ENCODE measurements at regions not wholly inside any gene's neighbourhood (a gene's known extent, or its start where the extent isn't known, plus 50 kb on each side); places are given as distances from the start of the nearest gene placed in this dataset.

GRCh38 chr2:10978090-10978670 lies 66.4 kb downstream of the KCNF1 start:
- TF ChIP-seq CTCF (conservative IDR thresholded peaks at IDR 0.05) (no peak), EZH2 (IDR thresholded peaks at IDR 0.05; ENCODE audit: low read depth) (no peak)
- Histone ChIP-seq H4K20me1 (ENCODE audit: insufficient read depth) (no peaks in the 10 kb centered on the region), H3K9me3 (ENCODE audit: insufficient read depth, low read depth) (no peaks in the 10 kb centered on the region), H3F3A (ENCODE audit: insufficient read depth, low read depth) (no peaks in the 10 kb centered on the region), H3K36me3 (ENCODE audit: low read depth) (no peaks in the 10 kb centered on the region), H3K4me3 (no peak overlapping the region), H2AFZ (no peak overlapping the region), H3K9me2 (ENCODE audit: insufficient read depth) (no peaks in the 10 kb centered on the region), H3K4me1 (replicated peaks; ENCODE audit: insufficient read depth) (no peaks in the 10 kb centered on the region), H3K27me3 (ENCODE audit: insufficient read depth, low read depth) (no peaks in the 10 kb centered on the region), H3K79me2 (ENCODE audit: low read depth) (no peaks in the 10 kb centered on the region), H3K27ac (no peak overlapping the region), H3K4me2 (no peak overlapping the region)
- CTCF ChIA-PET: no interaction called here
- no TSS peak for BruUV-seq (replicated peaks)
- DNase-seq: no peak
- intact Hi-C loops (cut with micrococcal nuclease; ENCODE audit: unreplicated experiment): no loop called here
- POLR2A ChIA-PET (ENCODE audit: unreplicated experiment): no interaction called here

- Histone ChIP-seq H3K4me2 (no peak overlapping the region), H3K4me3 (no peak overlapping the region), H4K20me1 (ENCODE audit: insufficient read depth) (no peaks in the 10 kb centered on the region), H3K4me1 (replicated peaks; ENCODE audit: insufficient read depth) (no peaks in the 10 kb centered on the region), H3K9me3 (ENCODE audit: insufficient read depth, low read depth) (no peaks in the 10 kb centered on the region), H3K79me2 (ENCODE audit: low read depth) (no peaks in the 10 kb centered on the region), H3K27me3 (ENCODE audit: insufficient read depth, low read depth) (no peaks in the 10 kb centered on the region), H2AFZ (no peak overlapping the region), H3K9me2 (ENCODE audit: insufficient read depth) (no peaks in the 10 kb centered on the region), H3K27ac (no peak overlapping the region), H3F3A (ENCODE audit: insufficient read depth, low read depth) (no peaks in the 10 kb centered on the region), H3K36me3 (ENCODE audit: low read depth) (no peaks in the 10 kb centered on the region)
- DNase-seq: no peak
- BruUV-seq (replicated peaks): no TSS peak
- no peak for TF ChIP-seq CTCF (conservative IDR thresholded peaks at IDR 0.05)
- no peak for TF ChIP-seq EZH2 (IDR thresholded peaks at IDR 0.05; ENCODE audit: low read depth)
- intact Hi-C loops (cut with micrococcal nuclease; ENCODE audit: unreplicated experiment): no loop called here
- ChIA-PET CTCF (no interaction called here), POLR2A (ENCODE audit: unreplicated experiment) (no interaction called here)
These were observed 68.3 kb downstream of the KCNF1 start for GRCh38 chr2:10980071-10980470.

- no peaks in the 10 kb centered on the region for H3K36me3 ChIP-seq (ENCODE audit: low read depth)
- no peaks in the 10 kb centered on the region for H3K9me3 ChIP-seq (ENCODE audit: insufficient read depth, low read depth)
- no peaks in the 10 kb centered on the region for H3K27me3 ChIP-seq (ENCODE audit: insufficient read depth, low read depth)
- H3K79me2 ChIP-seq (ENCODE audit: low read depth): no peaks in the 10 kb centered on the region
- TF ChIP-seq CTCF (conservative IDR thresholded peaks at IDR 0.05) (no peak), EZH2 (IDR thresholded peaks at IDR 0.05; ENCODE audit: low read depth) (no peak)
- no peaks in the 10 kb centered on the region for H3K4me1 ChIP-seq (replicated peaks; ENCODE audit: insufficient read depth)
- intact Hi-C loops (cut with micrococcal nuclease; ENCODE audit: unreplicated experiment): no loop called here
- no peak for DNase-seq
- ChIA-PET CTCF (no interaction called here), POLR2A (ENCODE audit: unreplicated experiment) (no interaction called here)
- H3K4me3 ChIP-seq: no peak overlapping the region
- H3F3A ChIP-seq (ENCODE audit: insufficient read depth, low read depth): no peaks in the 10 kb centered on the region
- no peak overlapping the region for H2AFZ ChIP-seq
- no peaks in the 10 kb centered on the region for H3K9me2 ChIP-seq (ENCODE audit: insufficient read depth)
- H4K20me1 ChIP-seq (ENCODE audit: insufficient read depth): no peaks in the 10 kb centered on the region
- no peak overlapping the region for H3K27ac ChIP-seq
- no peak overlapping the region for H3K4me2 ChIP-seq
- no TSS peak for BruUV-seq (replicated peaks)
These were observed 69.2 kb downstream of the KCNF1 start for GRCh38 chr2:10980886-10981425.
